Erythroblast (primary cell): ENCODE measurements at regions not wholly inside any gene's neighbourhood (a gene's known extent, or its start where the extent isn't known, plus 50 kb on each side); places are given as distances from the start of the nearest gene placed in this dataset.

ENCODE experiments used
- DNase-seq, 2 experiments: peaks; one replicate each; lab custom pipeline; 2025; lab: John Stamatoyannopoulos, UW
- GATA1 ChIP-seq: IDR thresholded peaks from 2 replicates; pipeline ENCODE4 v1.6.1; 2011; ENCODE audit warnings: low read depth, mild to moderate bottlenecking, control low read depth, low read length, moderate library complexity
- POLR2A ChIP-seq: IDR thresholded peaks from 2 replicates; pipeline ENCODE4 v1.6.1; 2011; ENCODE audit warnings: mild to moderate bottlenecking, low read length

GRCh38 chr4:114488301-114488982 lies 110.2 kb upstream of the UGT8 start:
- TF ChIP-seq GATA1 (no peak), POLR2A (no peak)
- DNase-seq: no peak

GRCh38 chr4:114494246-114494803 lies 104.3 kb upstream of the UGT8 start:
- DNase-seq: no peak
- TF ChIP-seq GATA1: no peak
- no peak for TF ChIP-seq POLR2A

GRCh38 chr4:114495471-114495928 lies 103.1 kb upstream of the UGT8 start:
- TF ChIP-seq POLR2A: no peak
- no peak for TF ChIP-seq GATA1
- no peak for DNase-seq

- DNase-seq: no peak
- TF ChIP-seq POLR2A: no peak
- TF ChIP-seq GATA1: no peak
Observed at GRCh38 chr4:114497116-114497515, 101.5 kb upstream of the UGT8 start.

- TF ChIP-seq POLR2A: no peak
- TF ChIP-seq GATA1: no peak
- DNase-seq: no peak
Observed at GRCh38 chr4:114509340-114509739, 89.3 kb upstream of the UGT8 start.

- no peak for DNase-seq
- TF ChIP-seq POLR2A: no peak
- TF ChIP-seq GATA1: no peak
Observed at GRCh38 chr4:114512595-114513295, 85.9 kb upstream of the UGT8 start.

GRCh38 chr4:114519368-114519767 lies 79.2 kb upstream of the UGT8 start:
- TF ChIP-seq POLR2A (no peak), GATA1 (no peak)
- DNase-seq: no peak

GRCh38 chr4:114527170-114527569 lies 71.4 kb upstream of the UGT8 start:
- no peak for DNase-seq
- TF ChIP-seq GATA1 (no peak), POLR2A (no peak)

- TF ChIP-seq POLR2A (no peak), GATA1 (no peak)
- DNase-seq: no peak
Observed at GRCh38 chr4:114527637-114528036, 71.0 kb upstream of the UGT8 start.

GRCh38 chr4:114535725-114536124 lies 62.9 kb upstream of the UGT8 start:
- TF ChIP-seq POLR2A: no peak
- TF ChIP-seq GATA1: no peak
- DNase-seq: no peak

- TF ChIP-seq GATA1 (no peak), POLR2A (no peak)
- no peak for DNase-seq
Observed at GRCh38 chr4:114537352-114537751, 61.3 kb upstream of the UGT8 start.

- no peak for TF ChIP-seq POLR2A
- no peak for TF ChIP-seq GATA1
- DNase-seq: no peak
Observed at GRCh38 chr4:114538012-114538617, 60.5 kb upstream of the UGT8 start.

GRCh38 chr4:114539985-114540384 lies 58.6 kb upstream of the UGT8 start:
- TF ChIP-seq POLR2A (no peak), GATA1 (no peak)
- DNase-seq: no peak

GRCh38 chr4:114547340-114548134 lies 51.1 kb upstream of the UGT8 start:
- no peak for DNase-seq
- TF ChIP-seq POLR2A (no peak), GATA1 (no peak)
